SK-N-DZ (cell line): ENCODE measurements at regions not wholly inside any gene's neighbourhood (a gene's known extent, or its start where the extent isn't known, plus 50 kb on each side); places are given as distances from the start of the nearest gene placed in this dataset.
"Not testable (repeated sequence)": the region's sequence is repeated elsewhere in the genome, so short reads cannot be mapped to it uniquely, and the experiment has no call there.

Source experiments
- DNase-seq: peaks from one replicate; pipeline ENCODE4 v3.0.0-alpha.2; 2015; ENCODE audit warnings: low spot score

DNA sequence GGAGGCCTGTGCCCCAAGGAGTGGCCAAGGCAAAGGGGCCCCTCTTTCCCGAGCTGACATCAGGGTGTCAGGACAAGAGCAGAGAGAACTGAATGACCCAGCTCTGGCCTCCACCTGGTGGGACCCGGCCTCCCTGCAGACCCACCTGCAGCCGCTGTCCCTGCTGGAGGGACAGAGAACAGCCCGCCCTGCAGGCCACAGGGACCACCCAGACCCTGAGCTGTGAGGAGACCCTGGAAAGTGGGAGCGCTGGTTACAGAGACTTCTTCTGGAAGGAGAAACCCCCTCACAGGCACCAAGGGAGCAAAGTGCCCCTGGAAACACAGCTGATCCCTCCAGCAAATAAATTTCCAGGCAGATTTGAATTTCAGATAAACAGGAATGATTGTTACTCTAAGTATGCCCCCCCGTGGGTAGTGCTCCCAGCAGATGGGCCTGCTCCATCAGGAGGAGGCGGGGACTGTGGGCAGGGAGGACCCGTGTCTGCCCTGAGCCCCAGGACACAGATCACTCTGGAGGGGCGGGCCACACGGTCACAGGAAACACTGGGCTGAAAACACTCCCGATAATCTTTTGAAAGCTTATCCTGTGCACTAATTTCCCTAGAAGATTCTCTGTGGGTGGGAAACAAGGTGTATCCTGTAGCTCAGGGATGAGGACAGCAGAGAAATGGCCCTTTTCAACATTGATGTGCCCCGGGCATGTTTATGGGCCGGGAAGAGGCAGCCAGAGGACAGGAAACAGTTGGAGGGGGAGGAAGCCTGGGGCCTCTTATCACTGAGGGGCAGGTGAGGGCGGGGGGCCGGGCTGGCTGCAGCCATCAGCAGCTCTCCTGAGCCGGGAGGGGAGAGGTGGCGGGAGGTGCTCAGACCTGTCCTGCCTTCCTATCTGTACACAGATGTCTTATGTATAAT, 276.0 kb downstream of the ADGRD1 start:
- peak; percentile 87 for DNase-seq

DNA sequence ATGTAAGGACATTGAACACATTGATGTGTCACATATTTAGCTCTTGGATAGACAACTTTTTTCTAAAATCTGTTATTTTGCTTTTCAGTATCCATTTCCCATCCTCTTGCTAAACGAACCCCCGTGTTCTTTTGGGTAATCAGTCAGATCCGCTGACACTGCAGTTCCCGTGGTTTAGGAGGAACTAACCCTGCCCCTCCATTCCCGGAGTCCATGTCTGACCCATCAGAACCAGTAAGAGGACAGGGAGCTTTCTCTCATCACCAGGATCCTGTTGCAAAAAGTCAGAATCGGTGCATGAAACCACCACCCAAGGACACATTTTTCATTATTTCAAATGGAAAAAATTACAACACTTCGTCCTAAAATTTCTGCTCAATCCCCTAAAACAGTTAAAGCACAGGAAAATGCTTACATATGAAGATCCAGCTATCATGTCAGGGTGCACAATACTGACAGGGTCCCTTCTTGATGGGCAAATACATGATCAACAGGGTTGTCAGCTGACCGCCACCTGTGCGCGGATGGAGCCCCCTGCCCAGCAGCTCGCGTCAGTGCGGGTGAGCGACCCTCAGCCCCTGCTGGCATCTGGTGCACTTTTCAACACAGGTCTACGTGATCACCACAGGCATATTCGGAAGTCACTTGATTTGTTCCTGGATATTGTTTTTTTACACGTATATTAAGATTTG, 276.8 kb downstream of the ADGRD1 start:
- DNase-seq, result no peak

DNA sequence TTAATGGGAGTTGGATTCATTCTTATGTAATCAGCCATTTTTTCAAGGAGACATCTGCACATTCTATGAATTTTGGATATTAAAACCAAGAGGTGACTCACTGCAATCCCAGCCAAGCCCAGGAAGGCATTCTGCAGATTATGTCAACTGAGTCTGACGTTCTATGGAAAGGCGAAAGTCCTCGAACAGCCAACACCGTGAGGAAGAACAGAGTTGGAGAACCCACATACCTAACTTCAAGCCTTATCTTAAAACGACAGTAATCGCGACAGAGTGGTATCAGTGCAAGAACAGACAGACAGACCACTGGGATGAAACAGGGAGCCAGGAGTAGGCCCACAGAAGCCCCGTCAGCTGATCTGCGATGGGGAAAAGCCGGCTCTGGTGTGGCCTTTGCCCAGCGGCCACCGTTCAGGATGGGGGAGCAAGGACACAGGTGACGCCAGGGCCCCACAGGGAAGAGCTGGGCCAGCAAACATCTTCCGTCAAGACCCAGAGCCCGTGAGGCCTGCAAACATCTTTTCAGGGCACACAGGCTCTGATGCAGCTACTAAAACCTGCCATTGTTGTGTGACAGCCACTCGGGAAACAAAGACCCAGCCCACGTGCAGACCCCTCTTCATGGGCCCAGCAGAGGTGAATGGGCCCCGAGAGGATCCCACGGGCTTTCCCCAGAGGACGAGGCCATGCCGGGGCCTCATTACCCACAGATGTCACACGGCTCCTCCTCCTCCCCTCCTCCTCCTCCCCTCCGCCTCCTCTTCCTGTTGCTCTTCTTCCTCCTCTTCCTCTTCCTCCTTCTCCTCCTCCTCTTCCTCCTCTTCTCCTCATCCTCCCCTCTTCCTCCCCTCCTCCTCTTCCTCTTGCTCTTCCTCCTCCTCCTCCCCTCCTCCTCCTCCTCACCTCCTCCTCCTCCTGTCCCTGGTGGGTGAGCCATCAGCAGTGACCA, 277.6 kb downstream of the ADGRD1 start:
- no peak for DNase-seq

DNA sequence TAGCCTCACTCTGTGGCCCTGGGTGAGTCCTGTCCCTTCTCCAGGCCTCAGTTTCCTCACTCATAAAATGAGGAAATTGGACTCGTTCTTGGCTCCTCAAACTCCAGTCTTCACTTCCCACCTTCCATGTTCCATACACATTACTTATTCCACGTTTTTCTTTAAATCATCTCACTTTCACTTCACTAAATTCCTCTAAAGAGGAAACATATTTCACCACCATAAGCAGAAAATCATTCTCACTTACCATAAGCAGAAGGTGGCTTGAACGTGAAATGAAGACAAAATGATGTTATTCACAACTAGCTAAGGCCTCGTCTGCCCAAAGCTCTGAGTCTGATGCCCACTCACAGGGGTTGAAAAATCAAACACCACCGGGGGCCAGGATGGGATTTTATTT, 278.3 kb downstream of the ADGRD1 start:
- DNase-seq, result no peak

DNA sequence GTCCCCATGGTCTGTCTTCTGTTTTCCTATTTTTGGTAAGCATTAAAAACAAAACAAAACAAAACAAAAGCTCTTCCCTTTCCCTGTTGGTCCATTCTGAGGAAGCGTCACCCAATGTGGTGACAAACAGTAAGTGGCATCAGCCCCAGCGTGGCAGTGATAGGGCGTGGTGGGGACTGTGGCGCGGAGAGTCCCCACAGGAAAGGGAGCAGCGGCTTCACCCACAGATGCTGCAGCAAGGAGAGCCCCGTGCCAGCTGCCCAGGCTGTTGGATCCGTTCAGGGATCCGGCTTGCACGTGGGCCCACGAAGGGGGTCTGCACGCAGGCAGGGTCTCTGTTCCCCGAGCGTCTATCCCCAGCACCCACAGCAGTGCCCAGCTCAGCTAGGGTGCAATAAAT, 279.2 kb downstream of the ADGRD1 start:
- not testable (repeated sequence) for DNase-seq

DNA sequence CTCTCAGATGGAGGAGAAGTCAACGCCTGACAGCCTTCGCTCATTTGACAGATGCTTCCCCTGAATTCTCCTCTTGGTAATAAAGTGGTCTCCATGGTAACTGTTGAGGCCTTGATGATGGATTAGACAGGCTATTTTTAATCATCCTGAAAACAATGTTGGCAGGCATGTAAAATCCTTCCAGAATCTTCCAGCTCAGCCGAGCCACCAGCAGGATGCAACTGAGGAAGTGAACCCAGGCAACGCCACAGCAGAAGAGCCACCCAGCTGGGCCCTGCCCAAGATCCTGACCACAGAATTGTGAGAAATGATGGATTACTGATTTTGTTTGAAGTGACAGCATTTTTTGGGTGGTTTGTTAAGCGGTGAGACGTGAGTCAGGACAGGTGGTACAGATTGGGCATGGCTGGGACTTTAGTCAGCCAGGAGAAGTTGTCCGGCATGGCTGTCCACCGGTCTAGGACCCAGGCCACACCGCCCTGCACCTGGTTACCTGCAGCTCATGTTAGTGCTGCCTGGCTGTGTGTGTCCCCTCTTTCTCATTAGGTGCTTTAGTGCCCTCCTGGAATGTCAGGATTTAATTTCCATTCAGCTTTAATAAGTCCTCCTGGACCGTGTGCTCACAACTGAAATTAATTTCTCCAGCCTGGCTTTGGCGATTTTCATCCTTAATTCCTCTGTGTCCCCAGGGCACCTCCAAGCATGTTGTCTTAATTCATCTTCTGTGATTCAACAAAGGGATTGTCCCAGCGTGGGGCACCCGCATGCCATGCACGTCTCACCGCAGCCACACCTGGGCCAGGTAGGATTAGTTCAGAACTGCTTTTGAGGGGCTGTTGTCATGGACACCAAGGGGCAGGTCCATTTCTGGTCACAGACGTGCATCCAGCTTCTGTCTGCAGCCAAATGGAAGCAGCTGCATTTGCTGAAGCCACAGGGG, 280.4 kb downstream of the ADGRD1 start:
- DNase-seq, result not testable (repeated sequence)

DNA sequence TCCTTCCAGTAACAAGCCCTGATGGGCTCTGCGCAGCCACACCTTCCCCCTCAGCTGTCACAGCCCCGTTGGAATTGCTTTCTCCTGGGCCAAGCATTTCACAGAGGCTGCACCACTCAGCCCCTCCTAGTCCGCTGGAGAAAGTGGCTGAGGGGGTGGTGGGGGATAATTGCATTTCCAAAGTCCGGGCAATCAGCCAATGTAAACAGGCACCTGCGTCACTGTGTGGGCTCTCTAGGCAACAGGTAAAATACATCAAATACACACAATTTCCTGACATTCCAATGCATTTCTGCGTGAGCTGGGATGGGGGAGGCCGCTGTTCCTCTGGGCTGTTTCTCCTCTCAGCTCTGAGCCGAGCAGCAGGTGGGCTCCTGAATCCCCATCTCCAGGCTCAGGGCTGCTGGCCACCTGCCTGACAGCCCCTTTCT, 281.1 kb downstream of the ADGRD1 start:
- not testable (repeated sequence) for DNase-seq

DNA sequence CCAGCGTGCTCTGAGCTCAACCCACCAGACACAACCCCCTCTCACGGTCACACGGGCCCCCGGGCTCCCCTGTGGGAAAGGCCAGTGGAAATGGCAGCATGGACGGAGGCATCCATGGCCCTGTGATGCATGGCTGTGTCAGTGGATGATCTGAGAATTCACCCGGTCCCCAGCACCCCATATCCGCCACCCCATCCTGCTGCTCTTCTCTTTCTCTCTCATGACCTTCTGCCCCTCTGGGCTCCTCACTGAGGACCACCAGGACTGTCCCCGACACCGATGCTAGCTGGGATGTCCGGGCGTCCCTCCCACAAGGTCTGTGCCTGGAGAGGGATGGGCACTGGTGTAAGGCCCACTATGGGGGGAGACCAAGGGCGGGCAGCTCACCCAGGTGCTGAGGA, 282.2 kb downstream of the ADGRD1 start:
- no peak for DNase-seq

DNA sequence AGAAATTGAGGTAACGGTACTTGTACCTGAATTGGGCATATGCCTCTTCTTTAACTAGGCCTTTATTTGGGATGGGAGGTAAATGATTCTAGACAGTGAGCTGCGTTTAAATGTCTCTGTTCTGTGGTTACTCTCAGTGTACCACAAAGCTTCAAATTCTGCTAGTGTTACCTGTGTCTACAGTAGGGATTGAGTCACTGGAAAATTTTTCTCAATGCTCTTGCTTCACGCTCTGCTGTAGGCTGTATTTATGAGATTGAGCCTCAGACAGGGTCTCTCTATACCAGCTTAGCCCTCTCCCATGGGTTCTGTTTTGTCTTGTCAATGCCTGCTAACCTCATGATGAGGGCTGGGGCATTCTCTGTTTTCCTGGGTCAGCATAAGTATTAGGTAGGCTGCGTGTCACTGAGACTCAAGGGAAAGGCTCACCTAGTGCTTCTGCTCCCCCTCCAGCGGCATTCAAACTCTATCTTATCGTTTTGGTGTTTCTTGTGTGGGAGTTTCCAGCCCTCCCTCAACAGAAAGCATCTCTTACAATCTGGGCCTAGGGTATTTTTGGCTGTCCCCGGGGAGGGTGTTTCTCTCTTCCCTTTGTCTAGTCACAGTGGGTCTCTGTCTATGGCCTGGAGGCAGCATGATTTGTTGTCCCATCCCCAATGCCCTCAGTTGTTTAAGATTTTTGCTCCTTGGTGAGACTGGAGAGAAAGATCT, 285.8 kb downstream of the ADGRD1 start:
- no peak for DNase-seq

DNA sequence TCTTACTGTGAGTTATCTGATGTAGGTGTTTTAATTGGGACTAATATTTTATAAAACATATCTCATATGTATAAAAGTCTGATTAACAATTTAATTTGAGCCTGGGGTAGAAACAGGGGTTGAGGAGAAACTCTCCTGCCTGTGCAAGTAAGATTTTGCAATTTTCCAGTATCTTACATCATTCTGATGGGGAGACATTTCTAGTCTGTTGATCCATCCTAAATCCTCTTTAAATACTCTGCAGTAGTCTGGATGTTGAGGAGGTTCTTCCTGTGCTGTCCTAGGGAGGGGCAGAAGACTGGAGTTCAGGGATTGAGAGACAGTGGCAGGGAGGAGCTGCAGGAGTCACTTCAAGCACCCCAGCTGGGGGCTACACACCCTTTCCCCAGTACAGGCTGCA, 287.8 kb downstream of the ADGRD1 start:
- no peak for DNase-seq

DNA sequence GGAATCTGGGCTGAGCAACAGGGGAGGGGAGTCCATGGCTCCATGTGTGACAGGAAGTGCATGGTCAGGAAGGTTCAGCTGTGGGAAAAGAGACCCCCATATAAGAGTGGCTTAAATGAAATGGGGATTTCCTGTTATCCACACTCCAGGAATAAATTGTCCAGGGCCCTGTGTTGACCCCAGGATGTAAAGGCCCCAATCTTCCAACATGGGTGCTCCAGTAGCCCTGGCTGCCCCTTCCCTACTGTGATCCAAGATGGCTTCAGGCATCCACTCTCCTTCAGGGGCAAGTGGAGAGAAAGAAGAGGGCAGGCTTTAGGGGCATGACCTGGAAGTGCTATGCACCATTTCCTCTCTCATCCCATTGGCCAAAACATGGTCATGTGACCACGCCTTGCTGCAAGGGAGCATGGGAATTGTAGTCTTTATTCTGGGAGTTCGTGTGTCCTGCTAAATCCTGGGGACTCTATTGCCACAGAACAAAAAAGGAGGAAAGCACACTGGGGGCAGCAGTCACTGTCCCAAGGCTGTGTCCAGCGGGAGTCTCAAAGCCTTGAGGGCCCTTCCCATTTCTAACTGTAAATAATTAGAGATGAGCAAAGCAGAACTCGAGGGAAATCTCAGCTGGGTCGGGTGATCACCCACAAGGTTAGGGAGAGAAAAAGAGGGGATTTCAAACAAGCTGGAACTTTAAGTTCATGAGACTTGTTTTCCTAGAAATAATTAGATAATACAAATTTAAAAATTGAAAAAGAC, 289.2 kb downstream of the ADGRD1 start:
- DNase-seq, result peak; percentile 95

DNA sequence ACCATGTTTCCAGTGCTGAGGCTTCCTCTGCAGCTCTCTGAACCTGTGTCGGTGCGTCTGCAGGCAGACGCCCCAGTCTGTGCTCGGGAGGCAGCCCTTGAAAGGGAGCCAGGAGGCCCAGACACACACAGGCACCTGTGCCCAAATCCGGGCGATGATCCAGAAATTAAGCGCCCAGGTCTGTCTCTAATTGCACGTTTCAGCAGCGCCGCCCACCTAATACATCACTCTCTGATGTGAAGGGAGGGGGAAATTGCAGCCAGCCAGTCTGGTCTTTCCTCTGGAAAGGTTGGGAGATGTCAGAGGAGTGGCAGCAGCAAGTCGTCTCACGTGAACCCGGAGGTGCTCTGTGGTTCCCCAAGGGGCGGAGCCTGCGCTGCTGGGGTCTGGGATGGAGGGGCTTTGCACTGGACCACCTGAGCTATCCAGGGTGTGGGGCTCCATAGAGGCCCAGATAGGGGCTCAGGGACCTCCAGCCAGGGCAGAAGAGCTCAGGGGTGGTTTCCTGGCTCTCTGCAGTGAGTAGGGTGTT, 290.5 kb downstream of the ADGRD1 start:
- not testable (repeated sequence) for DNase-seq

DNA sequence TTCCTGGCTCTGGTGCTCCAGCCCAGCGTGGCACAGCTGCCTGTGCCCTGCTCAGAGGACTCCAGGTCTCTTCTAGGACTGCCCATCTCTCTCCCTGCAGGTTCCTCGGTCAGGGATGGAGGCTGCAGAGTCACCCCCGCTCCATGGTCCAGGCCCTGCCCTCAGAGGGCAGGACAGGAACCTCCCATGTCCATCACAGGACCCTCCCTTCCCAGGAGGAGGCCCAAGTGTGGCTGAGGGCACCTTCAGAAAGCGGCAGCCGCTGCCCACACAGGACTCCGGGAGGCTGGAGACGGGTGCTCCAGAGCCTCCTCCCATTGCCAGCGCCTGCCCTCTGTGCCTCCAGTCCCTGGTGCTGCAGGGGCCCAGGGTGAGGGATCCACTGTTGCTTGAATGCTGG, 291.5 kb downstream of the ADGRD1 start:
- not testable (repeated sequence) for DNase-seq

DNA sequence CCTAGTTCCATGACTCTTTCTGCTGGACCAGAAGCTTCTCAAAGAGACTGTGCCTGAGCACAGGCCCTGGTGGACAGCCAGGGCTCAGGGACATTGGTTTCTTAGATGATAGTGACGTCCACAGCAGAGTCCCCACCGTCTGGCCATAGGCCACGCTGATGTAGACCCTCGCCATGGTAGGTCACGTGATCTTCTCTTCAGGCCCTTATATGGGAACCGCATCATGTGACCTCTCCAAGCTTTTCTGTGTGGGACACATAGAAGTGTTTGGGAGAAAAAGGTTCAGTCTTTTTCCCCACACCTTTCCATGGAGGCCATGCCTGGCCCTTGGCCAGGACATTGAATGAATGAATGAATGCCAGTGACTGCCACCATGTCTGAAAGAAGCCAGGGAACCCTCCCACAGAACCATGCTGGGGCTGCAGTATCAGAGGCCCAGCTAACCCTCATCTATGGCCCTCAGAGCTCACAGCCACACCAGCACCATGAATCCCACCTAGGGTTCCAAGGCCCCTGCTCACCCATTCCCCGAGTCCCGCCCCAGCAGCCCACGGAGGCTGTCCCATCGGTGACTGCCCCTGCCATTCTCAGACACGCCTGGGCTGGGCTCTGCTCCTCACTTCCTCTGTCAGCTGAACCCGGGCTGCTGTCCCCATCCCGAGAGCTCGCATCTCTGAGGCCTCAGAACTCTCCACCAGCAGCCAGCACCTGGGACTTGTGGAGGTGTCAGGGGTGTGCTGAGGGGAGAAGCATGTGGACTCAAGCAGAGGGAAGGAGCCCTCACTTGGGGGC, 292.1 kb downstream of the ADGRD1 start:
- no peak for DNase-seq

DNA sequence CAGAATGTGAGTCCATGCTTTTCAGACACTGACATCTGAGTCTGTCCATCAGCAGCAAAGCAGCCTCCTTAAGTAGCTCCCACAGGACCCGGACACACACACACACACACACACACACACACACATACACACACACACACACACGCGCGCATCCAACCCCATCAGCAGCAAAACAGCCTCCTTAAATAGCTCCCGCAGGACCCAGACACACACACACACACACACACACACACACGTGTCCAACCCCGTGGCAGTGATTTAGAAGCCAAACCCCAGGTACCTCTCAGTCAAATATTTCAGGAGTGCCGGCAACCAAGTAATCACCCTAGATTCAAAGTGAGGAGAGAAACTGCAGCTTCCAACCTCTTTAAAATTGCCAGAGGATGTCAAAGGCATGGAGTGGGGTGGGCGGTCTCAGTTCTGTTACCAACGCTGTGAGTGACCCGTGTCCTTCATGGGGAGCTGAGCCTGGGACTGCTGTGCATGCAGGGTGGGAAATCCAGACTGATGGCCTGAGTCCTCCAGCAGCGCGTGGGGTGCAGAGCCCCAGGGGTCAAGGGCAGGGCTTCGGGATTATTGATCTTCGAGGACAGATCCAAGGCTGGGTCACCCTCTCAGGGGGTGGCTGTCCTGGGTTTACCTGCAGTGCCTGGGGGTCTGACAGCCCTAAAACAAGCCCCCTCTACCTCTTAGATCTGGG, 293.5 kb downstream of the ADGRD1 start:
- DNase-seq, result not testable (repeated sequence)

DNA sequence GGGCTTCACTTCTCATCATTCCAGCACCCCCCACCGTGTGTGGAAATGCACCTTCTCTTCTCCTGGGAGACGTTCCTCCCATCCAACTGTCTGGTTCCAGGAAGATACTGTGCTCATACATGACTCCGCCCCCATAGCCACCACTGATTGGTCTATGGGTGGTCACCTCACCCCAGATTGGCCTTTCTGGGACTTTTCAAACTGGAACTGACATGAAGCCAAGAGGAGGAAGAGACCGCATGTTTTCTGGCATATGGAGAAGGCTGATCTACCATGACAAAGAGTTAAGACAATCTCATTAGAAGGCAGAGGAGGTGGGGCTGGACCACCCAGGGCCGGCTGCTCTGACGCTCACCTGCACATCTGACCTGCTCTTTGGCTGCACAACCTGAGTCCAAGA, 294.2 kb downstream of the ADGRD1 start:
- DNase-seq, result peak; percentile 80

DNA sequence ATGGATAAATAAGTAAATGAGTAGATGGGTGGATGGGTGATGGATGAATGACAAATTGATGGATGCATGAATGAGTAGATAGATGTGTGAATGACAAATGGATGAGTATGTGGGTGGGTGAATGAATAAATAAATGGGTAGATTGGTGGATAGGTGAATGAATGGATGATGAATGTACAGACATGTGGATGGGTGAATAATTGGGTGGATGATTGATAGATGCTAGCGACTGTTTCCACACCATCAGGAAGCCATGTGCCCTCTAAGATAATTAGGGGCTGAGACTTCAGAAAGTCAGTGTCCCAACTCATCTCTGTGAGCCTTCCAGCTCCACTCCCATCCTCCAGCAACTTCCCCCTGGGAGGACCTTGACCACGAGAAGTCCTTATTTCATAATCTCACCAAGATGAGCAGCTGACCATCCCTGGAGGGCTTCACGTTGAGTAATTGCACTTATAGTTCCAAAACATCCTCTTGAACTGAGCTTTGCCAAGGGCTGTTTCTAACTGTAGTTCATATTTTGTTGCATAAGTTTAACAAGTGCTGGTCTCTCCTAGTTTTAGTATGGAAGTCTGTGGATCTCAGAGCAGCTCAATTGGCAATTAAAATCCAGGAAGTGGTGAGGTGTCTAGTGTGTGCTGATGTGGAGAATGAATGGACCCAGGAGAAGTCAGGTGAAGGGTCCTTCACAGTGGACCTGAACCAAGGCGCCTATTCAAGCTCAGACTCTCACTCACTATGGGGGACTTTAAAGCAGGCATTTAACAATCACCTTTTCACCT, 295.7 kb downstream of the ADGRD1 start:
- no peak for DNase-seq
